Suppressor macrophage treated with lipopolysaccharide for 4 hours (primary cell): ENCODE measurements at regions not wholly inside any gene's neighbourhood (a gene's known extent, or its start where the extent isn't known, plus 50 kb on each side); places are given as distances from the start of the nearest gene placed in this dataset.

Experiments used
- DNase-seq: peaks from one replicate; pipeline ENCODE4 v3.0.0-alpha.2; 2020

- no peak for DNase-seq
Observed at GRCh38 chr15:101550124-101550523, 60.6 kb upstream of the PCSK6 start.

- no peak for DNase-seq
Observed at GRCh38 chr15:101549647-101550046, 60.1 kb upstream of the PCSK6 start.

- no peak for DNase-seq
Observed at GRCh38 chr15:101547737-101548136, 58.2 kb upstream of the PCSK6 start.

- DNase-seq: no peak
Observed at GRCh38 chr15:101545548-101546505, 56.3 kb upstream of the PCSK6 start.

GRCh38 chr15:101544613-101544945 is 55.1 kb upstream of the PCSK6 start:
- no peak for DNase-seq

GRCh38 chr15:101543926-101544612 is 54.6 kb upstream of the PCSK6 start:
- DNase-seq: no peak

GRCh38 chr15:101543431-101543830 is 53.9 kb upstream of the PCSK6 start:
- DNase-seq: no peak

- DNase-seq: no peak
Observed at GRCh38 chr15:101543026-101543390, 53.5 kb upstream of the PCSK6 start.

GRCh38 chr15:101542306-101543025 is 53.0 kb upstream of the PCSK6 start:
- no peak for DNase-seq

- no peak for DNase-seq
Observed at GRCh38 chr15:101541501-101542292, 52.2 kb upstream of the PCSK6 start.

- DNase-seq: no peak
Observed at GRCh38 chr15:101540480-101541239, 51.2 kb upstream of the PCSK6 start.

GRCh38 chr15:101539930-101540329 is 50.4 kb upstream of the PCSK6 start:
- no peak for DNase-seq

GRCh38 chr15:101539492-101539891 is 50.0 kb upstream of the PCSK6 start:
- DNase-seq: no peak
